Endodermal cell (in vitro differentiated cells): ENCODE measurements at regions not wholly inside any gene's neighbourhood (a gene's known extent, or its start where the extent isn't known, plus 50 kb on each side); places are given as distances from the start of the nearest gene placed in this dataset.

Experiments used
- DNase-seq: peaks from one replicate; pipeline ENCODE4 v3.0.0-alpha.2; 2017
- H3K27ac ChIP-seq: 2 replicates; pipeline ENCODE4 v1.5.1; 2013; ENCODE audit warnings: mild to moderate bottlenecking, low read depth, low read length, moderate library complexity
- H3K27me3 ChIP-seq: 2 replicates; pipeline ENCODE4 v1.6.1; 2013; ENCODE audit warnings: mild to moderate bottlenecking, low read length, moderate library complexity; ENCODE audit not compliant: insufficient read depth, control insufficient read depth, poor library complexity, severe bottlenecking
- H3K36me3 ChIP-seq: 2 replicates; pipeline ENCODE4 v1.7.0; 2013; ENCODE audit warnings: mild to moderate bottlenecking, low read length, moderate library complexity; ENCODE audit not compliant: control insufficient read depth, insufficient read depth
- H3K4me1 ChIP-seq: one replicate; pipeline ENCODE4 v1.7.0; 2013; ENCODE audit warnings: low read length; ENCODE audit not compliant: control insufficient read depth, insufficient read depth
- H3K4me3 ChIP-seq: 2 replicates; pipeline ENCODE4 v1.5.1; 2013; ENCODE audit warnings: mild to moderate bottlenecking, low read length, moderate library complexity
- H3K9ac ChIP-seq: 2 replicates; pipeline ENCODE4 v1.6.1; 2013; ENCODE audit warnings: mild to moderate bottlenecking, low read length, moderate library complexity; ENCODE audit not compliant: poor library complexity, severe bottlenecking; ENCODE audit errors: extremely low read depth
- H3K9me3 ChIP-seq: 2 replicates; pipeline ENCODE4 v1.6.1; 2013; ENCODE audit warnings: mild to moderate bottlenecking, low read length, moderate library complexity; ENCODE audit not compliant: control insufficient read depth
- H3K27ac Mint-ChIP-seq: 2 replicates; pipeline ENCODE4 v1.8.0; 2020; ENCODE audit warnings: mixed read lengths
- H3K27me3 Mint-ChIP-seq: 2 replicates; pipeline ENCODE4 v1.8.0; 2021; ENCODE audit warnings: mild to moderate bottlenecking, mixed read lengths; ENCODE audit not compliant: insufficient read depth
- H3K36me3 Mint-ChIP-seq: 2 replicates; pipeline ENCODE4 v1.8.0; 2020; ENCODE audit warnings: low read depth, mixed read lengths
- H3K4me1 Mint-ChIP-seq: 2 replicates; pipeline ENCODE4 v1.8.0; 2020; ENCODE audit warnings: mixed read lengths
- H3K4me3 Mint-ChIP-seq: 2 replicates; pipeline ENCODE4 v1.8.0; 2020; ENCODE audit warnings: mild to moderate bottlenecking, moderate library complexity, mixed read lengths
- H3K9me3 Mint-ChIP-seq: 2 replicates; pipeline ENCODE4 v1.8.0; 2020; ENCODE audit warnings: mild to moderate bottlenecking, mixed read lengths
- CTCF ChIP-seq: fragments of 200-600 bp; sonication (generic); conservative IDR thresholded peaks from 2 replicates; pipeline ENCODE4 v1.5.0; 2021; ENCODE audit warnings: antibody characterized with exemption, mild to moderate bottlenecking
- WGBS, 2 experiments: methylation state at CpG; one replicate each; pipeline versions ENCODE4 v1.1.5 to v1.1.7; 2013; ENCODE audit warnings: missing lambda C conversion rate in 2 of 2, mixed read lengths in 1 of 2; ENCODE audit not compliant: insufficient coverage in 1 of 2, insufficient read length in 1 of 2; 5-methylcytosine and 5-hydroxymethylcytosine counted together

- 94% methylated on average over 3 of the region's 3 CpGs; no CpG with 5 or more reads in 1 of the 2 experiments for WGBS, 2 experiments
- Histone ChIP-seq H3K9ac (no peak overlapping the region), H3K4me1 (no peaks in the 10 kb centered on the region), H3K9me3 (no peaks in the 10 kb centered on the region), H3K27me3 (no peaks in the 10 kb centered on the region), H3K36me3 (no peaks in the 10 kb centered on the region), H3K4me3 (no peak overlapping the region), H3K27ac (no peak overlapping the region)
- Mint-ChIP-seq H3K4me3 (no peak overlapping the region), H3K27me3 (no peaks in the 10 kb centered on the region), H3K9me3 (no peaks in the 10 kb centered on the region), H3K4me1 (no peaks in the 10 kb centered on the region), H3K27ac (no peak overlapping the region), H3K36me3 (no peaks in the 10 kb centered on the region)
- TF ChIP-seq CTCF: no peak
- DNase-seq: no peak
These were observed 488.8 kb downstream of the KCTD12 start for GRCh38 chr13:76397413-76397812.

GRCh38 chr13:76389321-76389720, 496.9 kb downstream of the KCTD12 start:
- no peak for DNase-seq
- H3K36me3 ChIP-seq: no peaks in the 10 kb centered on the region
- H3K27ac Mint-ChIP-seq: no peak overlapping the region

GRCh38 chr13:76387566-76387965, 498.6 kb downstream of the KCTD12 start:
- H3K4me1 Mint-ChIP-seq: peaks cover 4% of the 10 kb centered on the region
- Histone ChIP-seq H3K9ac (no peak overlapping the region), H3K27ac (no peak overlapping the region), H3K4me3 (no peak overlapping the region), H3K36me3 (no peaks in the 10 kb centered on the region), H3K27me3 (no peaks in the 10 kb centered on the region), H3K9me3 (no peaks in the 10 kb centered on the region), H3K4me1 (no peaks in the 10 kb centered on the region)
- WGBS, 2 experiments: 100% methylated on average over 1 of the region's 1 CpG; no CpG with 5 or more reads in 1 of the 2 experiments
- H3K27ac Mint-ChIP-seq: no peak overlapping the region
- no peaks in the 10 kb centered on the region for H3K36me3 Mint-ChIP-seq
- no peaks in the 10 kb centered on the region for H3K9me3 Mint-ChIP-seq
- H3K27me3 Mint-ChIP-seq: no peaks in the 10 kb centered on the region
- TF ChIP-seq CTCF: no peak
- DNase-seq: no peak
- no peak overlapping the region for H3K4me3 Mint-ChIP-seq

More at GRCh38 chr13:76389321-76389720, 496.9 kb downstream of the KCTD12 start:
- H3K27me3 ChIP-seq: no peaks in the 10 kb centered on the region
- Mint-ChIP-seq H3K4me3 (no peak overlapping the region), H3K36me3 (no peaks in the 10 kb centered on the region), H3K27me3 (no peaks in the 10 kb centered on the region), H3K4me1 (peaks cover 4% of the 10 kb centered on the region), H3K9me3 (no peaks in the 10 kb centered on the region)
- H3K9me3 ChIP-seq: no peaks in the 10 kb centered on the region
- no peak overlapping the region for H3K4me3 ChIP-seq
- H3K4me1 ChIP-seq: no peaks in the 10 kb centered on the region
- H3K27ac ChIP-seq: no peak overlapping the region
- no peak overlapping the region for H3K9ac ChIP-seq
- no peak for TF ChIP-seq CTCF
- WGBS, 2 experiments: 92 to 100% methylated on average over 1 of the region's 1 CpG
